HG02588 (cell line): ENCODE measurements at regions not wholly inside any gene's neighbourhood (a gene's known extent, or its start where the extent isn't known, plus 50 kb on each side); places are given as distances from the start of the nearest gene placed in this dataset.
A peak's percentile ranks its signal among the peaks of the same experiment; 100 is the strongest.
"Not testable (repeated sequence)": the region's sequence is repeated elsewhere in the genome, so short reads cannot be mapped to it uniquely, and the experiment has no call there.

Source experiments
- ATAC-seq: cut with Tn5 transposase; IDR thresholded peaks from one replicate; pipeline ENCODE4 v1.9.1; 2021; ENCODE audit warnings: mild to moderate bottlenecking, moderate library complexity; ENCODE audit not compliant: unreplicated experiment

DNA sequence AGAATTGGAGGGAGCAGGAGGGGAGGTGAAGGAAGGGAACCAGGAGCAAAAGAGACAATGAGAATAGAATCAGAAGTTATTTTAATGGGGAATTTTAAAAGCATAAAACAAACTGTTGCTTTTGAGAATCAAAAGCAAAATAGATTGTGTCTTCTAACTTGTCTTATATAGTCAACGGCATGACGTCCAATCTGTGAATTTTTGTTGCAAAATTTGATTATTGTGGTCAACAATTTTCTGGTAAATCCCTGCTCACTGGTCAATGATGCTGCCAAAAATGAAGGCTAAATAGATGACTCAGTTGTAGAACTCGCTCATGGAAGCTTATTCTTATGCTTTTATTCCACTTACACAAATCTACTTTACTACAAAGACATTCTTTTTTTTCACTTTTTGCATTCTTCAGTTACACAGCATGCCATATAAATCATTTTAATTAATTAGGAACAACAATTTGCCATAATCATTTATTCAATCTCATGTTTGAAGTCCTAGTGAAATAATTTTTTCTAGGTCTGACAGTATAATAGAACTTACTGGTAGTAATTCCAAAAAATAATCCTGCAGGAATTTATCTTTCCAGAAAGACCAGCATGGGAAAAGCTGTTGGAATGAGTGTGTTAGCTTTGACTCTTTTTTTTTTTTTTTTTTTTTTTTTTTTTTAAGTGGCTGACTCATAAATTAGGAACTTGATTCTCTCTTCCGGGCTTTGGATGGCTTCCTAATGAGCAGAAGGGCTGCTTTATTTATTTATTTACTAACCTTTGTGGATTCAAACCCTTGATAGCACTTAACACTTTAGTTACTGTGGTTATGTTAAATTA is 256.9 kb downstream of the SPRY2 start:
- ATAC-seq, result no peak

DNA sequence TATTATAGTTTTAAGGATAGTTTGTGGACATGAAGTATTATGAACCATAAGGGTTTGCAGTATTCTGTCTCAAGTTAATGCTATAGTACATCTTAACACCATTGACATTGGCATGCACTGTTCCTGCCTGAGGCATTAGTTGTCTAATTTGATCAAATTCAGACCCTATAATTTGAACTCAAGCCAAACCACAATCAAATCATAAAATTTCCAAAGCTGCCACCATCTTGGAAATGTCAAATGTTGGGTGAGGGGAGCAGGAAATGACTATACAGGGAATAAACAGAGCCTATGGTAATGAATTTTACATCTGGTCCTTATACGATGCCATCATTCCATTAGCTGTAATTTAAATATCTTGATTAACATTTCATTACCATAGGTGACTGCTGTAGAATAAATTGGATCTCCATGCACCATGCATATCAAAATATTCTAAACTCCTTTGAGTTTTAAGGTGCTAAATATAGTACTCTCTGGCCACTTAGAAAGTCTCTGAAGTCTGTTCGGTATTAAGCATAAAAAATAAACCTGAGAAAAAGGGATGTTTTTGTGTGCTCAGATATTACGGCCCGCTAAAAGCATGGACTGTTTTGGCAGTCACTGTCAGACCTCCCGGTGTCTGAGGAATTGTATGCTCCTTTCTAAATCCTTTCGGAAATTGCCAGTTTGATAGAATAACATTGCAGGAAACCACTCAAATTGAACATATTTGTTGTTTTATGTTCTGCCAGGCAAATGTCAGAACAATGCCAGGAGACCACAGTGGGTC is 257.7 kb downstream of the SPRY2 start:
- ATAC-seq, result no peak

DNA sequence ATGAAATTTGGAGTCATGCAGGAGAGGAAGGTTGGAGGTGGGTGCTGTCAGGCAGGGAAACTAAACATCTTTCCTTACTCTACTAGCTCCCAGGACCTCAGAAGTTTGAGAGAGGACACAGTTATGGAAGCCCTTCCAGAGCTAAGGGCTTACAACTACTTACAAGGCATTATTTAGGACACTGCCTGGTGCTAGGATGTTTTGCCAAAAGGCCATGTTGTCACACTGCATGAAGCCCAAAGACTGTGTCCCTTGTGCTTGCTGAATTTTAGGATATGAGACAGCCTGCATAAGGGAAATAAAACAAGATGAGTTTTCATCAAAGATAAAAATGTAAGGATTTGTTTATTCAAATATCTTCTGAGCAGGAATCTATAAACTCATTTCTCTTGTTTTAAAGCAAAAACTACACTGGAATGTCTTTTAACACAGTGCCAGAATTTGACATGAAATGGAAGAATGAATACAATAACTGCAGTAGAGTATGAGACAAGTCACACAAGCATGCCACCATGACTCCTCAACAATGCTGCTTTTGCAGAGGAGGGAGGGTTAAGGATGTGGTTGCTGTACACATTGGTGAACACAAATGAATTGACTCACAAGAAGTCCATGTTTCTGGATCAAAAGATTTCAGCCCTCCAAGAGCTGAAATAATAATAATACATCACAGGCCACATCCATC is 258.4 kb downstream of the SPRY2 start:
- ATAC-seq, result no peak

DNA sequence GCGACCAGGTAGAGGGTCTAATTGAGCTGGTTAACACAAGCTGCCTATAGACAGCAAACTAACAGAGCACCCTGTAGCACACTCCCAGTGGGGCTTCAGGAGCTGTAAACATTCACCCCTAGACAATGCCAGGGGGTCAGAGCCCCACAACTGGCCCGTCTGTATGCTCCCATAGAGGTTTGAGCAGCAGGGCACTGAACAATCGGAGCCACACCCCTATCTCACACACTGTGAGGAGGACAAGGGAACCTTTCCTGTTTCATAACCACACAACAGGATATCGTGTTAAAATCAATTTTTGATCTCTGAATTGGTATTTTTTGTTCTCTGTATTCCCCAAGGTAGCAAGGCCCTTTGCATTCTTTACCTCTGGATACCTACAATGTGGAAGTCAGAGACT is 266.1 kb downstream of the SPRY2 start:
- ATAC-seq, result no peak

DNA sequence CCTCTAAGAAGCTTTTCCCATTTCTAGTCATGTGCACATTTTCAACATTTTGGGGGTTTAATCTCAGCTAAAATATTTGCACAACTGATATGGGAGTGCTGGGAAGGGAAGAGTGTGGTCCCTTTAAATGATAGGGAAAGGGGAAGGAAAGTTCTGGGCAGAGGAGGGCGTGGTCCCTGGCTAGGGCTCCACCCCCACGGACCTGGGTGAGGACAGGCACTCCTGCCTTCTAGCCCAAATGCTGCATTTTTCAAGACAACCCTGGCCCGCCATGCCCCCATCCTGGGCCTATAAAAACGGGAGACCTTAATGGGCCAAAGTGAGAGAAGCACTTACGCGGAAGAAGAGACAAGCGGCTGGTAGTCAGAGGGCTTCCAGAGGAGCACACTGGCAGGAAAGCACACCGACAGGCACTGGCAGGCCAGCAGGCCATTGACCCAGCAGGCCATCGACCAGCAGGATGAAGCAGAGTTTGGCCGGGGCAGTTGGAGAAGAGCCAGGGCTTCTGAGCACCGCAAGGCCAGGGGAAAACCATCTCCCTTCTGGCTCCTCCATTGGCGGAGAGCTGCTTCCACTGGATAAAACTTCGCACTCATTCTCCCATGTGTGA is 266.7 kb downstream of the SPRY2 start:
- no peak for ATAC-seq

DNA sequence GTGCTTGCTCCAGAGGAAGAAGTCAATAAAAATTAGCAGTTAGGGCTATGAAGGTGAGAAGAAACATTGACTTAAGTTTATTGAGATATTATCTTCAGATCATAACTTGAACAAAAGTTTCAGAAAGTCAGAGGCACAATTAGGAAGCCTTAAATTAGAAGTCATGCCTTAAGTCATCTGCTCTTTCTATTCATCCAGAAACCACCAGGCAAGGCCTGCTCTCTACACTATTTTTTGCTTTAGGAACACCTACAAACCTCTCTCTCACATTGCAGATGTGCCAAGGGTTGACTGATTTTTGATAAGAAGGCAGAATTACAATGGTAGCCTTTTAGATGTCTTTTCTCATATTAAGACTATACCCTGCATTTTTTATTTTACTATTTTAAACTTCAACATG is 268.7 kb downstream of the SPRY2 start:
- ATAC-seq, result no peak

DNA sequence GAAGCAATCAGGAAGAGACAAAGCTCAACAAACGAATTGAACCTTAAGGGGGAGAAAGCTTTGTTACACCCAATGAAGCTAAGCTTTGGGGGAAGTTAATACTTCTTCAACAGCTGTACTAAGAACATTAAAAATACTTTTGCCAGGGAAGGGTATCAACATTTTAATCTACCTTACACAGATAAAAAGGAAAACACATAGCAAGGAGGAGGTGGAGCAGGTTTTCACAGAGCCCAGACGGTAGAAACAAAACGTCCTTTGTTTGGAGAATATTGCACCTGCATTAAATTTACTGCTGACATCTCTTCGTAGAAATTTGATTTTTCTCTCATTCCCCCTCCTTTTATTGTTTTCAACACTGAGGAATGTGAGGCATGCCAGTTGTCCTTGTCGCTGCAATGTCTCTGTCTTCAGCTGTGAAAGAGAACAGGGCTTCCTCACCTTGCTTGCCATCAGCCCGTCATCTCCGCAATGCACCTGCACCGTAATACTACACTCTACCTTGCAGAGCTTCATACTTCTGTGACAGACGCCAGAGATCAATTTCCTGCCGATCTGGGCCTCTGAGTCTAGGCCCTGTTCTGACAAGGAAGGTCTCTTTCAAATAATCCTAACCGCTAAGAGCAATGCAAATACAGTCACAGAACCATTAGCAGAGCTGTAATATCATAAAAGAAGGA is 270.8 kb downstream of the SPRY2 start:
- no peak for ATAC-seq

DNA sequence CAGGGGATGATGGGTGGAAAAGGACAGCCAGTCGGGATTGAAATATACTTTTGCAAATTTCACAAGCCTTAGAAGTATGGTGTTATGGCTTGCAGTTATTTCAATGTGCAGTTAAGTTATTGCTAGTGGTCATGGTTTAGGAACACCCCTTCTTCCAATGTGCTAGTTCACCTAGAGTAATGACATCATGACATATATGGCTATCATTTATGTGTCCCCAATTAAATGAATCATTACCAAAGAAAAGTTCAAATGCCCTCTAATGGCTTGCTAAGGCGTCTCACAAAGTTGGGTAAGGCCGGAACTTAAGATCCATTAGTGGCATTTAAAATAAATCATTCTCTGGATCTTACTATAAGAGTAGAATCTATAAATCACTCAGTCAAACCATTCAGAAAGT is 271.6 kb downstream of the SPRY2 start:
- ATAC-seq, result no peak

DNA sequence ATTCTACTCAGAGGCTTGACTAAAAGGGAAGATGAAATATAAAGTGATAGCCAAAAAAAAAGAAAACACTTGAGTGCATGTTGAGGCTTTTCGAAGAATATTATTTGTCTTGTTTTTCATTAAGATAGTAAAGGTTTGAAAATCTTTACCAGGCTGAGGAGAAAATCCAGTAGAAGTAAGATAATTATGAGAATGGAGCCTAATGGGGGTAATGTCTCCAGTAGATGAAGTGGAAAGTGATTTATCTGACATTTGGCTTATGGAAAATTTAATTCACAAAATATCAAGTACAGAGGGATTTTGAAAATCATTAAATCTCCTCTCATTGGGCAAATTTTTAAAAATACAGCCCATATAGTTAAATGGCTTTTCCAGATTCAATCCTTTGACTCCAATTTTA is 274.9 kb downstream of the SPRY2 start:
- no peak for ATAC-seq

DNA sequence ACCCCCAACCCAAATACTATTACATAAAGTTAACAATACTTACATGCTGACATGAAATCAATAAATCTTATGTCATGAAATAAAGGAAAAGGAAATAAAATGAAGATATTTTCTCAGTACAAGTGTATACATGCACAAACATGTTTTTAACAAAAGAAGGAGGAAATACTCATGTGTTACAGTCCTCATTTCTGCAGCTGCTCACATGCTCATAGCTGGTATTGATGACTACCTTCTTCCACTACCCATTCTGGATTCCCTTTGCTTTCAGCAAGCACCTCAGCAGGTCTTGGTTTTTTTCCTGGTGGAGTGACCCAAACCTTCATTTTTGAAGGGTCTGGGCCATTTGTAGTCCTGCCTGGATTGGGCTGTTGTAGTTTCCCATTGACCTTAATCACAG is 278.5 kb downstream of the SPRY2 start:
- not testable (repeated sequence) for ATAC-seq

DNA sequence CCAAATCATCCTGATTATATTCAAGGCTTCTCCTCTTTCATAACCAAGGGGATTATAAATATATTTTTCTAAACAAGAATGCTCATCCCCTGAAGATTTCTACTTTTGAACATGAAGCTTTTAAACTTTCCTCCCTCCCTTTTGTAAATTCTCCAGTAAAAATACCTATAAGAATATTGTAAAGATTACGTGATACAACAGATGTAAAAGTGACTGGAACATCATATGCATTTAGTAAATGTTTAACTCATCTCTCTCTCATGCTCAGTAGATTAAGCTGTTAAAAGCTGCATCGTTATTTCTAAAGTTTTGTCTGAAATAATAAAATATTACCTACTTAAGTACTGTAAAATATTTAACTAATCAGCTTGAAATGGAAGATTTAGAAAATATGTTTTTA is 281.1 kb downstream of the SPRY2 start:
- ATAC-seq, result no peak

DNA sequence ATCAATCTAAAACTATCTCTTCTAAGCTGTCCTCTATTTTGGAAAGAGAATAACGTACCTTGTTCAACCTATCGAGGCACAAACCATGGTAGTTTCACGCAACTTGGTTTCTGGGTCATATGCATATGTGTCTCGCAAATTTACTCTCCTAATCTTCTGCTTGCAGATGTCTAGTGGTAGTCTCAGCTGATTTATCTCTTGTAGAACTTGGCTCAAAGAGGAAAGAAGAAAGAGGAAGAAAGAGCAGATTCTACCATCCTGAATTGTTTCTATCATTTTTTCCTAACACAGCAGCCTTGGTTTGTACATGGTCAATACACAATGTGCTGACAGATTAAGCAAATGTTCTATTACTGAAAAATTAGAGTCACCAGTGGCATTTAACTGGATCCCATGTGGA is 282.3 kb downstream of the SPRY2 start:
- no peak for ATAC-seq

DNA sequence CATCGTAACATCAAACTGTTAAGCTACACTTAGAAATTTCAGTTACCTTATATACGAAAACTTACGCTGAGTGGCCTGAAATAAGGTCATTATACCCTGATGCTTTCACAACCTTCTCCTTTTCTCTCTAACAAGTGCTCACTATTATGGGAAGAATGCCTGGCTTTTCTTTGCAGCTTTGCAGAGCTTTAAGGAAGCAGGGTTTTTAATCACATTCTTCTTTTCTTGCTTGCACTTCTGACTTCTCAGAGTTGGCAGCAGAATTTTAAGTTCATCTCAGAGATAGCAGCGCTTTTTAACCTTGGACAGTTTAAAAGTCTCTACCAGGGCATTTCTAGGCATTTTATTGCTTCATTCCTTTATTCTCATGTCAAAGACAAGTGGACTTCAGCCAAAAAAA is 285.1 kb downstream of the SPRY2 start:
- ATAC-seq, result no peak

DNA sequence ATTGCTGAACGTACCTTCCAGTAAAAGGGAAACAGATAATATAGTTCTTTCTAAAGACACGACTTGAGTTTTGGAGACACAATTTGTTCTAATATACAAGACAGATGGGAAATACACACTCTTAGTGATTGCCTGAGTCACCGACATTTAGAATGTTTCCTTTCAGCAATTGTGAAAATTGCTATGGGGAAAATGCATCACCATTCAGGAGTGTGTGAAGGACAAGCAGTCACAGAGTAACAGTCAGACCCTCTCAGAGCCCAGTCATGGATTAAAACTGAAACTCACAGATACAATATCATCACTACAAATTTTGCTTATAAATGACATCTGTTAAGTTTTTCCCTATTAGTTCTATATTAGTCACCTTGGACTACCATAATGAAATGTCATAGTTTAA is 286.1 kb downstream of the SPRY2 start:
- ATAC-seq, result no peak

DNA sequence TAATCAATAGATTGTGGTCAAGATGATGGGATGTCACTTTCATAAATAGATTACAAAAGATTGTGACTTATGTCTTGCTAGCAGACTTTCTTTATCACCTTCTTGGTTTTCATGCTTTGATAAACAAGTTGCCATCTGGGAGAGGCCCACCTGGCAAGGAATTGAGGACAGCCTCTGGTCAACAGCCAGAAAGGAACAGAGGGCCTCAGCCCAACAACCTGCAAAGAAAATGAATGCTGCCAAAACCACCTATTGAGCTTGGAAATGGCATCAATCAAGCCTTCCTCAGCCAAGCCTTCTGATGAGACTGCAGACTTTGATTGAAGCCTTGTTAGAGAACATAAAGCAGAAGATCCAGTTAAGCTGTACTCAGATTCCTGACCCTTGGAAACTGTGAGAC is 288.6 kb downstream of the SPRY2 start:
- ATAC-seq, result no peak

DNA sequence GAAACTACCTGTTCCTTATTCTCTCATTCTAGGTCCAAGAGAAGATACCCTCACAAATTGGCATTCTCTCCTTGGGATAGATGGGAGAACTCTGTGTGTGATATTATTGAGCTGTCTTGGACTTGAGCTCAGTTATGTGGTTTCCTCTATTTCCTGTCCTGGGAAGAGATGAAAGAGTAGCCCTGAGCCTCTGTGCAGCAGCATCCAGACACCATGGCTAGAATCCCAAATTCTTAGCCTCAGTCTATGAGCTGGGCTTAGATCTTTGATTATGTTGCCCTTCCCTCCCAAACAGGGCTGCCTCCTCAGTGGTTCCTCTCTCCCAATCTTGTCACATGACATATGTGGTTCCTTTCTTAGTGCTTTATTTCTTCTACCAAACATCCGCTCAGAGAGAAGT is 290.7 kb downstream of the SPRY2 start:
- no peak for ATAC-seq

DNA sequence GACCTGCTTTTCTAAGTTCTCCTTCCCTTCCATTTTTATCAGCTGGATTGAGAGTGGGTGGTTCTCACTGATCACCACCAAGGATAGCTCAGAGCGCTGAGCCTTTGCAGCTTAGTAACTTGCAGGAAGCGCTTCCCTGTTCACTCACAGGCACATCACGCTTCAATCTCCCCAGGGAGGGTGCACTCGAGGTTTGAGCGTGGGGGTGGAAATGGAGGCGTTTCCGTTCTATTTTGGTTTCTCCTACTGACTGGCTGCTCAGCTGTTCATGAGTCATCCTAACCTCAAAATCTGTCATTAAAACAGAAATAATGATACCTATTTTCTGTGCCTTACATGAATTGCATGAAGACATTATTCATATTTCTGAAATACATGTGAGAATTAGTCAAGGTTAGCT is 292.1 kb downstream of the SPRY2 start:
- ATAC-seq, result peak; percentile 99

DNA sequence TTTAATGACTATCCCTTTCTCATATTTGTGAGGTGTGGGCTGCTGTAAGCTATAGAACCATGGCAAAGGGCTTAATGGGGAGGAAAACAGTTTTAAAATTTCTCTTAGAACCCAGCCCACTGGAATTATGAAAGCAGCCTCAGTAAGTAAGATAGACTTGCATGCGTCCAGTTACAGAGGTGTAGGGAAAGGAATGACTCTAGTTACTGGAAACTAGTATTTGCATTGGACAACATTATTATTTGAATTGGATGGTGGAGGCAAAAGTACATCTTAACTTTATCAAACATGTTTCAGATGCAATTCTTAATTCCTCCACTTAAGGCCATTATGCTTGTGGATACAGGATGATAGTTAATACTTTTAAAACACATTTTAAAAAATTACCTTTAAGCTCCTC is 292.9 kb downstream of the SPRY2 start:
- ATAC-seq, result no peak

DNA sequence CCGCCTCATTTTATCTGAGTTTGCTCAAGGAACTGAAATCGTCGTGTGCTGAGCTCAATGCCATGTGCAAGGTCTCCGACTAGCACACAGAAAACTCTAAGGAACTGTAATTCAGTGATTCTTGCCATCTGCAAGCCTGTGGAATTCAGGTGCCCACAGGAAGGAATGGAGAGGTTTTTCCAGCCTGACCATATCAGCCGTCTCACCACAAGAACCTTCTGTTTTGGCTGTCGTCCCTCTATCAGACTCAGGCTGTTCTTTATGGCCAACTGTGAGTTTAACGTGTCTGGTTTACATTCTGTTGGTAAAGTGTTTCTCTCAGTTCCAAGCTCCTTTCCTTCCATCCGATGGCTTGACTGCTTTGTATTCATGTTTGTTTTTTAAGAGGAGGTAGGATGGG is 293.5 kb downstream of the SPRY2 start:
- ATAC-seq, result no peak

DNA sequence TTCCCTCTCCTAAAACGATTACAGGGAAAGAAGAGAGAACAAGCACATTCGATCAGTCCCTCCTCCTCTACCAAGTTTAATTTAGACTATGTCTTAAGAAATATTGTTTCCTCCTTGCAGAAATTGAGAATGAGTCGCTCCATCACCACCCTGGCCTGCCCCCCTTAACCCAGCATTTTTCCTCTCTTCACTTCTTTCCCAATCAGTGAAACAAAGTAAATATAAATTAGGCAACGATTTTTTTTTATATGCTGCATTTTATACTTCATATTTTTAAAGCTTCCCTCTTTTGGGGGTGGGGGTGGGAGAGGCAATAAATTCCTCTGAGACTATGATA is 300.0 kb downstream of the SPRY2 start:
- ATAC-seq, result no peak
